ENCODE measurements at regions not wholly inside any gene's neighbourhood (a gene's known extent, or its start where the extent isn't known, plus 50 kb on each side); places are given as distances from the start of the nearest gene placed in this dataset.
"Not testable (repeated sequence)": the region's sequence is repeated elsewhere in the genome, so short reads cannot be mapped to it uniquely, and the experiment has no call there.

DNA sequence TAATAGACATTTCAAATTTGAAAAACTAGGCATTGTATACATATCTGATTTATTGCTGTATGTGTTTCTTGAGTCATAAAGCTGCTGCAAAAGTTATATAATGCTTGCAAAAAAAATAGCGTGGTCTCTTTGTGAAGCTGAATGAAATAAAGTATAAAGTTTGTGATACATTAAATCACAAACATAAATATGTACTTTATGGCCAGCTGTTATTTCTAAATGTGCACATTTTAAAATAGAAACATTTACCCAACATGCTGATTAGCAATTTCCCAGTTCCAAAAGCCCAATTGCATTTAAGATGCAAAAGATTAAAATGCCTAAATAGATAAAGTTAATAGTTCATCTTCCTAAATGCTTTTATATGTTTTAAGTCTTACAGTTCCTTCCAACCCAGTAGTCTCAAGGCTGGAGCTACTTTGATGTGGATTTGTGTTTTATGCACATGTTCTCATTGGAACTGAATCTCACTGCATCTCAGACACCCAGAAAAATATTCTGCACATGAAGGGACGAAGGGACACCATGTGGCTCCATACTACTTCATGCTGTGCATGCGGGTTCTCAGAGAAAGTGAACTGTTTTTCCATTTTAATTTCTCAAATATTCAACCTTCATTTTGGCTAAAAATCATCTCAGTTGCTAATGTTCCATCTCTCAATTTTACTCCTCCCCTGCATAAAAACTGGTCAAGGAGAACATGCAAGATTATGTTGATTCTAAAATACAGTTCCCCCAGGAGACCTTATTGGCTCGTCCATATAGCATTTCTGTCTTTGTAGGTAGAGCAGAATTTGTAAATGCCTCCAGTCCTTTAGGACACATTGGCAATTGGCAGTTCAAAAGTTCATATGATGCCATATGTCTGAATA, 304.6 kb downstream of the MTX2 start:
- in situ Hi-C loops (cut with HindIII; ENCODE audit: low sequenced_read_pairs): no loop called here
- DNase-seq (ENCODE audit: low read depth): no peak
- H3K4me3 ChIP-seq (ENCODE audit: low read depth, low read length): no peak overlapping the region
- TF ChIP-seq, protein P1, sequence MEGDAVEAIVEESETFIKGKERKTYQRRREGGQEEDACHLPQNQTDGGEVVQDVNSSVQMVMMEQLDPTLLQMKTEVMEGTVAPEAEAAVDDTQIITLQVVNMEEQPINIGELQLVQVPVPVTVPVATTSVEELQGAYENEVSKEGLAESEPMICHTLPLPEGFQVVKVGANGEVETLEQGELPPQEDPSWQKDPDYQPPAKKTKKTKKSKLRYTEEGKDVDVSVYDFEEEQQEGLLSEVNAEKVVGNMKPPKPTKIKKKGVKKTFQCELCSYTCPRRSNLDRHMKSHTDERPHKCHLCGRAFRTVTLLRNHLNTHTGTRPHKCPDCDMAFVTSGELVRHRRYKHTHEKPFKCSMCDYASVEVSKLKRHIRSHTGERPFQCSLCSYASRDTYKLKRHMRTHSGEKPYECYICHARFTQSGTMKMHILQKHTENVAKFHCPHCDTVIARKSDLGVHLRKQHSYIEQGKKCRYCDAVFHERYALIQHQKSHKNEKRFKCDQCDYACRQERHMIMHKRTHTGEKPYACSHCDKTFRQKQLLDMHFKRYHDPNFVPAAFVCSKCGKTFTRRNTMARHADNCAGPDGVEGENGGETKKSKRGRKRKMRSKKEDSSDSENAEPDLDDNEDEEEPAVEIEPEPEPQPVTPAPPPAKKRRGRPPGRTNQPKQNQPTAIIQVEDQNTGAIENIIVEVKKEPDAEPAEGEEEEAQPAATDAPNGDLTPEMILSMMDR (IDR thresholded peaks at IDR 0.05; ENCODE audit: low read depth, low read length, missing control alignments): no peak

DNA sequence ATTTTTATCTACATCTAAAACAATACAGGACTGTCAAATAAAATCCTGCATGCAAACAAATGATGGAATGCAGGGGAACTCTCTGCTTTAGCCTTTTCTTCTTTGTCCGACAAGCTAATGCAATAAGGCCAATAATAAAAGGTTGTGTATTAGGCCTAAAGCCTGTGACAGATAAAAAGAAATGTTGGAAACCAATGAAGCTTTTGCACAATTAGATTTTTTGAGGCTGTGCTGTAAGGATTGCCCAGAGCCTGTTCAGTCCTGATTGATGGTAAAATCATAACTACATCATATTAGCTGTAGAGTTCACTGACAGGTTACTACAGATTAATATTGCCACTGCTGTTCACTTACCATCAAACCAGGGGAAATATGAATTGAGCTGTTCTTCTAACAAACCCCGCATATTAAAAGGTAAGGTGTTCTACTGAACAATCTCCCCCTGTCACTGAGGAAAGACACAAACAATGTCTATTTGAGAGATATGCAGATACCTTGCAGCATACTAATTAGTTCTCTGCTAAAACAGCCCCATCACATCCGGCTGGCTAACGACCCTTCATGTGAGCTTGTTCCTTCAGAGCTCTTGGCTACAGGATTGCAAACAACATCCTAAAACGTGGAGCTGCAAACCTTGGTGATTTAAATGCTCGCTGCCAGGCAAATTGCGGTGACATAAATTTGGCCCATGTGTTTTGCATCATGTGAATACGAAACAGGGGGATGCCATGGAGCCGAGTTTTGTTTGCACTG, 305.4 kb downstream of the MTX2 start:
- no peak overlapping the region for H3K4me3 ChIP-seq (ENCODE audit: low read depth, low read length)
- in situ Hi-C loops (cut with HindIII; ENCODE audit: low sequenced_read_pairs): loop anchor here (5.0 kb wide), 1 partner anchor 62 kb away; no protein-coding TSS in a partner anchor
- no peak for DNase-seq (ENCODE audit: low read depth)
- TF ChIP-seq, protein P1 (IDR thresholded peaks at IDR 0.05; ENCODE audit: low read depth, low read length, missing control alignments): no peak

DNA sequence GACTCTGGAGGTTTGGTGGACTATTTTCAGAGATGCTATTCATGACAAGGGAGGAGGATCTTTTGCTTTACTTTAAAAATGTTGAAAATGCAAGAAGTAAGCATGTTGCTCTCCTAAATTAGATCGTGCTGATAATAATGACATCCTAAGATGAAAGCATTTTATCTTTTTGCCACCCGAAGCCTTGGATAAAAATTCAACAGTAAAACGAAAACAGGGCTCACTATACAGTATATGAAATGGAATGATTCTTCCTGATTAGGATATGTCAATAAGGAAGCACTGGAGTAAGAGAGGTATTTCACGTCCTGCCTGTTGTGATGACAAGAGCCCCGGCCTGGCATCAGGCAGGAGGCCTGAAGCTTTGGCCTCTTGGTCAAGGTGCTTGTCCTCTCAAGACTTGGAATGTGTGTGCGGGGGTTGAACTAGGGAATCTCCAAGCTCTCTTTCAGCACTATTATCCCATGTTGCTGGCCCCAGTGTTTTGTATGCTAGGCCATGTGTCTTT, 306.0 kb downstream of the MTX2 start:
- in situ Hi-C loops (cut with HindIII; ENCODE audit: low sequenced_read_pairs): loop anchor here (5.0 kb wide), 1 partner anchor 63 kb away; no protein-coding TSS in a partner anchor
- H3K4me3 ChIP-seq (ENCODE audit: low read depth, low read length): no peak overlapping the region

DNA sequence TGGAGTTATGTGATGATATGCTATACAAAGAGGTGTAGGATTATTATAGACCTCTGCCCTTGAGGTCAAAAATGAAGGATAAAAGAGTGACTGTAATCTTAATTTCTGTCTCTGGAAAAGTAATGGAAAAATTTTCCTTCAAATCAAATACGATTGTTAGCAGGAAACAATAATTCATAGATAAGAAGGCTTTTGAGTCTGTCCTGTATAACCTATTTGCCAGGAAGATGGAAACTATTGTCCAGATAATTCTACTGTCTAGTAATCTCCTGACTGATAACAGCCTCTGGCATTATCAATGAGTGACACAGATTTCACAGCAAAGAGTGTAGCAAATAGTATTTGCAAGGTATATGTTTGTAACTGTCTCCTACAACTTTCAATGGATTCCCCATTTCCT, 307.8 kb downstream of the MTX2 start:
- no peak for DNase-seq (ENCODE audit: low read depth)
- TF ChIP-seq, protein P1 (IDR thresholded peaks at IDR 0.05; ENCODE audit: low read depth, low read length, missing control alignments): no peak
- in situ Hi-C loops (cut with HindIII; ENCODE audit: low sequenced_read_pairs): loop anchor here (5.0 kb wide), 1 partner anchor 65 kb away; no protein-coding TSS in a partner anchor
- no peak overlapping the region for H3K4me3 ChIP-seq (ENCODE audit: low read depth, low read length)

More for the DNA sequence above, 306.0 kb downstream of the MTX2 start:
- no peak for DNase-seq (ENCODE audit: low read depth)
- TF ChIP-seq, protein P1 (IDR thresholded peaks at IDR 0.05; ENCODE audit: low read depth, low read length, missing control alignments): no peak

DNA sequence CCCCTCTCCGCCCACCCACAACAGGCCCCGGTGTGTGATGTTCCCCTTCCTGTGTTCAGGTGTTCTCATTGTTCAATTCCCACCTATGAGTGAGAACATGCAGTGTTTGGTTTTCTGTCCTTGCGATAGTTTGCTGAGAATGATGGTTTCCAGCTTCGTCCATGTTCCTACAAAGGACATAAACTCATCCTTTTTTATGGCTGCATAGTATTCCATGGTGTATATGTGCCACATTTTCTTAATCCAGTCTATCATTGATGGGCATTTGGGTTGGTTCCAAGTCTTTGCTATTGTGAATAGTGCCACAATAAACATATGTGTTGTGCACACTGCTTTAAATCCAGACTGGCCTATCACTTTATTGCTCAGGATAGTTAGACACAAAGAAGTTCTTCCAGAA, 309.1 kb downstream of the MTX2 start:
- H3K4me3 ChIP-seq (ENCODE audit: low read depth, low read length); DNase-seq (ENCODE audit: low read depth): not testable (repeated sequence)
- in situ Hi-C loops (cut with HindIII; ENCODE audit: low sequenced_read_pairs): loop anchor here (5.0 kb wide), 1 partner anchor 66 kb away; no protein-coding TSS in a partner anchor

DNA sequence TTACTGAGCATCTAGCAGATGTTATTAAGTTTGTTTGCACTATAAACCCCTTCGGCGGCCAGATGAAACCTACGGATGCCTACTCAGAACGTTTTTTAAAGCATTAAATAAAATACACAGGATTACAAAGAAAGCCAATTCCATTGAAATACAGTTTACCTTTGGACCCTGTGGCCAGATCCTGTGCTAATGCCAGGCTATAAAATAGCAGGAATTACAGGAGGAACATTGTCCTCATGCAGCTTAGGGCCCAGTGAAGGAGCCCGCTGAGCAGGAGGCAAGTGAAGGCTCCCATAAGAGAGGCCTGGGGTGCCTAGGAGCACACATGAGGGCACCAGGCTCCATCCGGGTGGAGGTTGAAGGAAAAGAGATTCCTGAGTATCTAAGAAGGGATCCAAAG, 310.4 kb downstream of the MTX2 start:
- TF ChIP-seq, protein P1 (IDR thresholded peaks at IDR 0.05; ENCODE audit: low read depth, low read length, missing control alignments): no peak
- H3K4me3 ChIP-seq (ENCODE audit: low read depth, low read length): no peak overlapping the region
- in situ Hi-C loops (cut with HindIII; ENCODE audit: low sequenced_read_pairs): loop anchor here (5.0 kb wide), 1 partner anchor 67 kb away; no protein-coding TSS in a partner anchor

More for the DNA sequence above, 310.4 kb downstream of the MTX2 start:
- no peak for DNase-seq (ENCODE audit: low read depth)

Data from astrocyte of the cerebellum (primary cell).